GM19351 (cell line): ENCODE measurements at regions not wholly inside any gene's neighbourhood (a gene's known extent, or its start where the extent isn't known, plus 50 kb on each side); places are given as distances from the start of the nearest gene placed in this dataset.
"Not testable (repeated sequence)": the region's sequence is repeated elsewhere in the genome, so short reads cannot be mapped to it uniquely, and the experiment has no call there.

ENCODE experiments used
- ATAC-seq: cut with Tn5 transposase; IDR thresholded peaks from one replicate; pipeline ENCODE4 v1.9.1; 2021; ENCODE audit warnings: mild to moderate bottlenecking, moderate library complexity; ENCODE audit not compliant: unreplicated experiment

DNA sequence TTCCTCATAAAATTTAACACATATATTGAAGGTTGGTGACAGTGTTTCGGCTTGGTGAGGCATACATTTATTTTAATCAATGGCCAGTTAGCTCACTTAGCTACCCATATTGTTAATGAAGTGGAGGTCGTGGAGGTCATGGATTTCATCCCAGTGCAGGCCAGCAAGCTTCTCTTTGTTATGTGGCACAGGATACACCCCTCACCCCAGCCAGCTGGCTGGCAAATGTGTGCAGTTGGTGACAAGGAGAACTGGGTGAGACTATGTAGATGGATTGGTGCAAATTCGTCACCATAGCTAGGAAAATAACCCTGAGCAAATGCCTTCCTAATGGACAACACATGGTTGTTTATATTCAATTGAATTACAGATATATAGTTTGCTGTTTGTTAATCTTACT, 50.5 kb upstream of the FOXP2 start:
- no peak for ATAC-seq

DNA sequence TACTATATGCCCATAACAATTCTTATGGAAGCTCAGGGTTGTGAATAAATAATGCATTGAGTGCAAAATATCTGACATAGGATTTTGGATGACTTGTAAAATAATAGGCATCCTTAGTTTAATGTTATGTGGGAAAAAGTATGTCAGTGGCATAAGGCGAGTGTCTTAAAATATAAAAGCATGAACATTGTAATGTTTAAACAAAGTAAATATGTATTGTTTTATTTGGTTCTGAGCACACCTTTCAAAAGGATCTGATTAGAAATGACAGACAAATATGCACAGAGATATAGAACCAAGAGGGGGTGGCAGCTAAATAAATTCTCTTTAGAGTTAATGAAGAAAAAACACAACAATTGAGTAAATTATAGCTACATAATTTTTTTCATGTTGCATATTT, 51.3 kb upstream of the FOXP2 start:
- no peak for ATAC-seq

DNA sequence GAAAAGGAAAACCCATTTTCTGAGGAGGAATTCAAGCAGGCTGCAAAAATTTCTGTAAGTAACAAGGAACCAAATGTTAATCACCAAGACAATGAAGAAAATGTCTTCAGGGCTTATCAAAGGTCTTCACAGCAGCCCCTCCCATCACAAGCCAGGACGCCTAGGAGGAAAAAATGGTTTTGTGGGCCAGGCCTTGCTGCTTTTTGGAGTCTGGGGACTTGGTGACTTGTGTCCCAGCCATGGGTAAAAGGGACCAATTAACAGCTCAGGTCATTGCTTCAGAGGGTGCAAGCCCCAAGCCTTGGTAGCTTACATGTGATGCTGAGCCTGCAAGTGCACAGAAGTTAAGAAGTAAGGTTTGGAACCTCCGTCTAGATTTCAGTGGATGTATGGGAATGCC, 55.7 kb upstream of the FOXP2 start:
- ATAC-seq, result no peak

DNA sequence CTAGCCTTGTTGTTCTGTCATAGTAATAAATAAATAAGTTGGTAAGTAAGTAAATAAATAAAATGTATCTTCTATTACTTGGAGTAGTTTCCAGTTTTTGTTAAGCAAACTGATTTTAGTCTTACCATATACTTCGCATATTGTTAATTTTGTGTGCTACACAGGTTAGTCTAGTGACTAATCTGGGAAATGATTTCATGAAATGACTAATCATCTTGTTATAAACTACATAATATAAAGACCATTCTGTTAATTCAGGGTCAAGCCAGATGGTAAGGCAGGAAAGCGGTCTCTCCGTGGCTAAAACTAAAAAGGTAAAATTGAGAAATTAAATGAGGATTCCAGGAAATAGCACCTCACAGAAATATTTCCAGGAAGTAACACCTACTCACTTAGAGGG, 58.5 kb upstream of the FOXP2 start:
- no peak for ATAC-seq

DNA sequence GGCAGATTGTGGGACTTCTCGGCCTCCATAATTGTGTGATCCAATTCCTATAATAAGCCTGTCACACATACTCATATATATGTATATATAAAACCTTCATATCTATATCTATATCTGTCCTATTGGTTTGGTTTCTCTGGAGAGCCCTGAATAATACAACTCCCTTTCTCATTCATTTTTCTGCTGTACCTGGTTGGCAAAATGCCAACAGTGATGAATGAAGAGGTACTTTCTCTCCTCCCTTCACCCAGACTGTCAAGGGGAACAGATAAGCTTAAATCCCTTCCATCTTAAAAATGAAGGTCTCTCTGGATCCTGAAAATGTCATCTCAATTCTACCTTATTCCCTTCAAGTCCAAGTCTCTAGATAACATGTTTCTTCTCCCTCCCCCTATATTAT, 60.3 kb upstream of the FOXP2 start:
- ATAC-seq, result no peak

DNA sequence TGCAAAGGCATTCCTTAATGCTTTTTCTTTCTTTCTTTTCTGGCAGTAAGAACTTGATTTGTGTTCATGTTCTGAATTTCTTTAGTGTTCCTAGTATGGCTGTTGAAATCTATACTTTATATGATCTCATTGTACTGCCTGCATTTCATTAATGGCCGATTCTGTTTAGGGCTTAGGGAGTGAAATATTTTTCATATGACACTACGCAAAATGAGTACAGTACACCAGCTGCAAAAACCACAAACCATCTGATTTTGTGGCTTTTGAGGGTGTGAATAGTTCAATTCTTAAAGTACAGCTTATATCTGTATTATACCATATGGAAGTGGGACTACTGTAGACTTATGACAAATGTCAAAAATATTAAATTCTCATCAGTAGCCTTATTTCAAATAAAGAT, 69.1 kb upstream of the FOXP2 start:
- ATAC-seq, result no peak

DNA sequence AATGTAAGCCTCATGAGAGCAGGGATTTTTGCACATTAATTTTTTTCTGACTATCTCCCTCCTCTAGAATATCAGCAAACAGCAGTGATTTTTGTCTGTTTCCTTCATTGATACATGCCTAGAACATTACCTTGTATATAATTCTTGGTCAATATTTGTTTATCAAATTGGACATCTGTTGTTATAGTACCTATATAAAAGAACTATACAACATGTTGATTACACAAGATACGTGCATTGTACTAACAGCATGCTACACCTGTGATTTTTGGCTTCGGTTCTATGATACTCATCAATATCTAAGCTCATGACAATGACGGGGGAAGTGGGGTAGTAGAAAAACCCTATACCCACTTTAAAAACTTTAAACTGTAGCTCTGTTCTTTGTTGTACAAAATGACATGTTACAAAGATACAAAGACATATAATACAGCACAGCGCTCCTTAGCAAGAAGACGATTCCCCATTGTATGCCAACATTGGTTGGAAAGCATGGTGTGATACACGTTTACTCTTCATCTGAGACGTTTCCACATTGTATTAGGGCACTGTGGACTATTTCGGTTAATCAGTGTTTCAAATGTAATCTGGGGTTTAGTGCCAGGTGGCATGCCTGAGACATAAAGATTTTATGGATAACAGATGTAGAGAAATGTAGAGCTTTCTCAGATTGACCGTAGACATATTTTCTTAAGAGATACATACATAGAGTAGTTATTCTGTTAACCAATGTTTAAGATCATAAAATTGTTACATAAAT, 70.5 kb upstream of the FOXP2 start:
- no peak for ATAC-seq

DNA sequence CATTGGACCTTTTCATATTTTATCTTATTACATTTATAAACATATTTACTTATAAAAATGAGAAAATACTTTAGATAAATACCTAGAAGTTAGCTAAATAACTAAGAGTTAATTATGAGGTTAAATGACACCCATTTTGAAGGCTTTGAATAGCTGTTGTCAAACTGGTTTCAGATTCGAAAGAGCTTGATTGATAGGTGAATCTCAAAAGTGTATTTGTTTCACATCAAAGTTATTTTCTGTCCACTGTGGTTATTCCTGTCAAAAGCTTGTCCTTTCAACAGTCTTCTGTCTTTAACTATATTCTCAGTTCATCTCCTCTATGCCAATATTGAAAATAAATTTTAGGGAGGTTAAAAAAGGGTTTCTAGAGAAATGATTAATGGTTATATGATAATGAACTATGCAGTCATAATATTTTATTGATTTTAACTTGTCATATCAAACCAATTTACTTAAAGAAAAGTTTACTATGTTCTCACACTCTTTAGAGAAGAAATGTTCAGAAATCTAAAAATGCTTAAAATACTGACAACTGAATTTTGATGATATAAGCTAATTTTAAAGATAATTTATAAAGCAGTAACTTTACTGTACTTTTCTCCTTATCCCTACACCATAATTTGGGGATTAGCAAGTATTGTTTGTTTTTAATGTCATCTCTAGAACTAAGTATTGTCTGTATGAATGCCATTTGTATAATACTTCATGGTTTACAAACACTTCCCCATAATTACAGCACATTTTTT, 72.0 kb upstream of the FOXP2 start:
- no peak for ATAC-seq

DNA sequence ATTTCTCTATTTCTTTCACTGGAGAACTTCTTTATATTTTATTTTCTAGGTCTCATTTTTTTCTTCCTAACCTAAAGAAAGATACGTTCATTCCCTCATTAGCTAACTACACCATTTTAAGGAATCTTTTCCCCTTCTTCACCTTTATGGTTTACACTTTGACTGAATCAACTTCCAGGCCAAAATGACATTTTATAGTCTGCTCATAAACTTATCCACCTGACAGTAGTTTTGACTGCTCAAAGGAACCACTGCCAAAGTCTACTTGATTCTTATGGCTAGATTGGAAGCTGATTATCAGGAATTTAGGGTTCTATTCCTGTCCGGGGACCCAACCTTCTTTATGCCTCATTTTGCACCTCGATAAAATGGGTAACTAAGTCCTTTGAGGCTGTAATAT, 73.0 kb upstream of the FOXP2 start:
- no peak for ATAC-seq

DNA sequence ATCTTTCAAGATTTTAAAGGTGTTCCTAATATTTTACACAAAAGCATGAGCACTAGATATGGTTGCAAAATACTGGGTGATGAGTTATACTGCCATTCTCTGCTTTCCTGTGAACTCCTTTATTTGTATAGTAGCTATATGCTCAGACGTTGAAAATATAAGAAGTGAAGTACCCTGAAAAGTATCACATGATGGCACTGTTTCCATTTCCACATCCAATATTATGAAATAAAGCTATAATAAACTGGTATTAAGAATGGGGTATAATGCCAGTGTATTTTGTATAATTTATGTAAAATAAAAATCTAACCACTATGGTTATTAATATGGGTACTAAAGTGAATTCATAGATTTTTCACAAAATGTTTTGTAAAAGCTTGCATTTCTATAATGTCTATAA, 79.6 kb upstream of the FOXP2 start:
- no peak for ATAC-seq

DNA sequence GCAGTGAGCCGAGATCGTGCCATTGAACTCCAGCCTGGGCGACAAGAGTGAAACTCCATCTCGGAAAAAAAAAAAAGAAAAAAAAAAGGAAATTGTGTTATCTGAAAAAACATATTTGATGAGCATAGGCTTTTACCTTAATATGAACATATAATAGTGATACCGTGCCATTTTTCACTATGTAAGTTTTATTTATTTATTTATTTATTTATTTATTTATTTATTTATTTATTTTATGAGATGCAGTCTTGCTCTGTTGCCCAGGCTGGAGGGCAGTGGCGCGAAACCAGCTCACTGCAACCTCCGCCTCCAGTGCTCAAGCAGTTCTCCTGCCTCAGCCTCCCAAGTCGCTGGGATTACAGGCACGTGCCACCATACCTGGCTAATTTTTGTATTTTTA, 85.2 kb upstream of the FOXP2 start:
- ATAC-seq, result not testable (repeated sequence)

DNA sequence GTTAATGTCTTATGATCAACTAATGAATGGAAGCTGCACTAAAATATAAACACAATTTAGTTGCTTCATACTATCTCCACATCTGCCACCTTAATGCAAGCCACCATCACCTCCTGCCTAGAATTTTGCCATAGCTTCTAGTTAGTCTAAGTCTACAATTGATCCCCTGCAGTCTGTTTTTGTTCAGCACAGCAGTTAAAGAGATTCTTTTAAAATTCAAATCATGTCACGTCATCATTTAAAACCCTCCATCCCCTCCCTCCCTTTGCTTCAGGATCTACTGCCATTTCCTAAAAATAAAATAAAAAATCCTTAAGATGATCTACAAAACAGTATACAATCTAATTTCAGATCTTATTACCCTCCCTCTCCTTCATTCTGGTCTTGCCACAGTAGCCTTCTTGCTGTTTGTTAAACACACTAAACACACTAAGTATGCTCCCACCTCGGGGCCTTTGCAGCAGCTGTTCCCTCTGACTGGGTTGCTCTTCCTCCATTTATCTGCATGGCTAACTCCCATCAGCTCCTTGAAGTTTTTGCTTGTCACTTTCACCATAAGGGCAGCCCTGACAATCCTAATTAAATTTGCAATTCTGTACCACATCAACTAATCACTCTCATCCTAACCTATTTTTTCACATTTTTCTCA, 97.0 kb upstream of the FOXP2 start:
- ATAC-seq, result no peak

DNA sequence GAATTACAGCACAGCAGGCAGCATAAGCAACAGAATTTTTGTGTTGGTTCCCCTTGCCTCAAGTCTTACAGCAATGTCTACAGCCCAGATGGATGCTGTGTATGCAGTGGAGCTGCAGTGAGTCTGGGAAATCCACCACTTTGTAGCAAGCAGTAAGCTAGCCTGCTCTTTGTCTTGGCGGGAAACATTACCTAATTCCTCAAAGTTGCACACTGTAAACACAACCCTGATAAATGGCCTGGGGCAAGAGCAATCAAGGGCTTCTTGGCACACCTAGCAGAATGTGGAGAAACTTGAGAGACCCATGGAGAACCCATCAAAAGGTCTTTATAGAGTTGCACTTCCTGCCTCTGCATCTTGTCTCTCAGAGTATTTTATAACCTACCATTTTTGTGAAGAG, 102.0 kb upstream of the FOXP2 start:
- ATAC-seq, result no peak

DNA sequence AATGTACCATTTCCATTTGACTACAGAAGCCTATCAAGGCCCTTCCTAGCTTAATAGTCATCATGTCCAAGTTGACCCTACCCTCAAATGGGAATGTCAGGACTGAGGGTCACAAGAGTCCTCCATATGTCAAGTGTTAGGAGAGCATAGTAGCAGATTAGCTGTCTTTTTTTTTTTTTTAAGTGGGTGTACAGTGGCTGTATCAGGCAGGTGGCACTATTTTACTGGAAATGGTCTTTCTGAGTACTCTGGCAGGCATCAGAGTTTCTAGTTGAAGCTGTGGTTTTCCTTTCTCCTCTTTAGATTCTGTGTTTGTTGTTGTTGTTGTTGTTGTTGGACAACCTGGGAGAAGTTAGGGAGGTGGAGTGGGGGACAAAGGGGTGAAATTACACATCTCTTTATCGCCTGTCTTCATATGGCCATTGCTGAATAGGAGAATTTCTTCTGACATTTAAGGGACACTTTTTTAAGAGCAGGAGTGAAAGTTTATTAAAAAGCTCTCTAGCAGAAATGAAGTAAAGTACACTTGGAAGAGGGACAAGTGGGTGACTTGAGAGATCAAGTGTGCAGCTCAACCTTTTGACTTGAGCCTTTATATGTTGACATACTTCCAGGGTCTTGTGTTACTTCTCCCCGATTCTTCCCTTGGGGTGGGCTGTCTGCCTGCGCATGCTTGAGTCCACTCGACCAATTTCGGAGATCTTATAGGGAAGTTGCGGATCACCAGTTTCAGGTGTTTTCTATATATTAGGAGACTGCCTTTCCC, 104.1 kb upstream of the FOXP2 start:
- no peak for ATAC-seq

DNA sequence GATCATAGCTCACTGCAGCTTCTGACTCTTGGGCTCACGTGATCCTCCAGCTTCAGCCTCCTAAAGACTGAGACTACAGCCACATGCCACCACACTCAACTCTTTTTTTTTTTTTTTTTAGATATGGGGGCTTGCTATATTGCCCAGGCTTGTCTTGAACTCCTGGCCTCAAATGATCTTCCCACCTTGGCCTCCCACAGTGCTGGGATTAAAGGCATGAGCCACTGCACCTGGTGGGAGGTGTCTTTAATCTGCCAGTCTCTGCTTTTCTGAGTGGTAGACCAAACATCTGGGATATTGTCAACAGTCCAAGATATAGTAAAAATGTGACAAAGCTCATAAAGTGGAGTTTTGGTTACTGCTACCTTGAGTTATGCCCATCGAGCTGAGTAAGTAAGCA, 104.9 kb upstream of the FOXP2 start:
- ATAC-seq, result no peak

DNA sequence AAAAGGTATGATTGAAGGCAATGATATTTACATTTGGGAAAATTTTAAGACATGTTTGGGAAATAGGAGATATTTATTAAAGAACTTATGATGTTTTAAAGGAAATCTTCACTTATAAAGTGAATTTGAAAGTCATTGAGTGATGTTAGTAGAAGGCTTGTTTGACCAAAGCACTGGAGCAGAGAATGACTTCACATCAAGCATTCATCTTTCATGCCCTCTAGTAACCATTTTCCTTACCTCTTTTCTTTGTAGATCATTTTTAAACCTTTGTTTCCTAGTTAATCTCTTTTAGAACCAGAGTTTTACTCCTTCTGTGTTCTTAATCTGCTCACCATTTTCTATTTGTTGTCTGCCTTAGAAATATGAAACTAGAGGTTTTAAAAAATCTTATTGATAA, 111.3 kb upstream of the FOXP2 start:
- ATAC-seq, result no peak

DNA sequence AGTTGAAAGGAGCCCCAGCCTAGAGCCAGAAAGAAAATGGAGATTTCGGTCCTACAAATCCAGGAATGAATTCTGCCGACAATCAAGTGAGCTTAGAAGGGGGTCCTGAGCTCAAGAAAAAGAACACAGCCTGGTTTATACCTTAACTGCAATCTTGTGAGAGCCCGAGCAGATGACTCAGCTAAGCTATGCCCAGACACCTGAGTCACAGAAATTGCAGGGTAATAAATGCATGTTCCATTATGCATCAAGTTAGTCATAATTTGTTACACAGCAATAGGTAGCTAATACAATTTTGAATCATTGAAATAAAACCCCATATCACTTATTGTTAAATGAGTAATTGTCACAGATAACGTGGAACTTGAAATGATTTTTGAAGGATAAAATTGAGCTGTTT, 111.8 kb upstream of the FOXP2 start:
- ATAC-seq, result no peak

DNA sequence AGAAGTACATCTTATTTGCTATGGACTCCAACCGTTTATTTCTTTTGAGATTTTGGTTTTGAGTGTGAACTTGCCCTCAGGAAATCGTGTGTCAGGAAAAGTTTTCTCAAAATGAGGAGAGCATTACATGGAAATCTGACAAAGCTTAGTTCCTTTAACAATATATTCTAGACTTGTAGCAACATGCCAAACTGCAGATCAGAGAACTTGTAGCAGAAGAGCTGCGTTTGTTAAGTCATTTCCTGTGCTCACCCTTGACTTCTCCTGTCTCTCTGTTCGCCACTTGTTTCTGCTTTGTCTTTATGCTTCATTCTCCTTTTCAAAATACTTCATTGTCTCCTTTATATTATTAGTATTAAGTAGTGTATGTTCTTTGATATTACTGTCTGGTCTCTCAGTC, 116.6 kb upstream of the FOXP2 start:
- ATAC-seq, result no peak

DNA sequence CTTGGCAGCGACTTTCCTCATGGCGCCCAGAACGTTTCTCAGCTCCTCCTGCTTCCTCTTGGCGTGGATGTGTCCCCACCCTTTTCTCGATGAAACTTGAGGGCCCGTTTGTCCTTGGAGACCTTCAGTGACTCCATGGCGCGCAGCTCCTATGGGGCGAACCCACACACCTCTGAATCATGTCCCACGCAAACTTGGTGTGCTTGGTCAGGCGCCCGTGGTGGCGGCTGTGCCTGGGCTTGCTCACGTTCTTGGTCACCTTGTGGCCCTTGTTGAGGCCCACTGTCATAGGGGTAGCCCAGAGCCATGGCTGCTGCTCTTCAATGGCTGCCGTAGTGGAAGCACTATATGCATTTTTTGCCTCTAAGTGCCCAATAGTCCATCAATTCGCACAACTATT, 117.5 kb upstream of the FOXP2 start:
- no peak for ATAC-seq

DNA sequence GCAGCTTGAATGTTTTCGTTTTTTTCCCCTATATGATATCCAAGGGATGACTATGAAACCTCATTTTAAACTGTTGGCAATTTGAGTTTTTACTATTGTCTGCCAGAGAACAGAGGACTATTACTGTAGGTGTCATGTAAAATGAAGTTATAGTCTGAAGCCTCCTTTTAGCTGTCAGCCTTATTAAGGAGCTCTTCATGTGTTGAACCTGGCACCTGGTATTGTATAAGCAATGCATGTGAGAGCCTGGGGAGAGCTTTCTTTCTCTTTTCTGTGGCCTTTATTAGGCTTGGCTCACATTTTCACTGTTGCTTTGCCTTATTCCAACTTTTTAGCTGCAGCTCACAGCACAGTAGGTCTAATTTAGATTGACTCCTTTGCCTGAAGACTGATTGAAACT, 119.1 kb upstream of the FOXP2 start:
- ATAC-seq, result no peak

DNA sequence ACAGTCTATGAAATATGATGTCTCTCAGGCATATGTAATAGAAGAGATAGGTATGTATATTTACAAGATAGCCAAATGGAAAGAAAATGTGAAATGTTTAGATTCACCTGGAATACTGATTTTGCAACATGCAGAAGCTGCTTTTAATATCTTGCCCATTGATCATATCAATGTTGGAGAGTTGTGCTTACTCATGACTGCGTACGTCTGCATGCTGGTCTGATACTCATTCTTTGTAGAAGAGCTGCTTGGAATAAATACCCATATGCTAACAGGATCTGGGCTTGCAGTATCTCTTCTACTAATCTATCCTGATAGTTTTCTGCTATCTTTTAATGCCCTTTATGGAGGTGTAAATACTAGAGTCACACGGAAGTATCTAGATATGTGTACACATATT, 120.6 kb upstream of the FOXP2 start:
- ATAC-seq, result no peak
